Endodermal cell (in vitro differentiated cells): ENCODE measurements at regions not wholly inside any gene's neighbourhood (a gene's known extent, or its start where the extent isn't known, plus 50 kb on each side); places are given as distances from the start of the nearest gene placed in this dataset.

Experiments
- DNase-seq: peaks from one replicate; pipeline ENCODE4 v3.0.0-alpha.2; 2017
- H3K27ac ChIP-seq: 2 replicates; pipeline ENCODE4 v1.5.1; 2013; ENCODE audit warnings: mild to moderate bottlenecking, low read depth, low read length, moderate library complexity
- H3K27me3 ChIP-seq: 2 replicates; pipeline ENCODE4 v1.6.1; 2013; ENCODE audit warnings: mild to moderate bottlenecking, low read length, moderate library complexity; ENCODE audit not compliant: insufficient read depth, control insufficient read depth, poor library complexity, severe bottlenecking
- H3K36me3 ChIP-seq: 2 replicates; pipeline ENCODE4 v1.7.0; 2013; ENCODE audit warnings: mild to moderate bottlenecking, low read length, moderate library complexity; ENCODE audit not compliant: control insufficient read depth, insufficient read depth
- H3K4me1 ChIP-seq: one replicate; pipeline ENCODE4 v1.7.0; 2013; ENCODE audit warnings: low read length; ENCODE audit not compliant: control insufficient read depth, insufficient read depth
- H3K4me3 ChIP-seq: 2 replicates; pipeline ENCODE4 v1.5.1; 2013; ENCODE audit warnings: mild to moderate bottlenecking, low read length, moderate library complexity
- H3K9ac ChIP-seq: 2 replicates; pipeline ENCODE4 v1.6.1; 2013; ENCODE audit warnings: mild to moderate bottlenecking, low read length, moderate library complexity; ENCODE audit not compliant: poor library complexity, severe bottlenecking; ENCODE audit errors: extremely low read depth
- H3K9me3 ChIP-seq: 2 replicates; pipeline ENCODE4 v1.6.1; 2013; ENCODE audit warnings: mild to moderate bottlenecking, low read length, moderate library complexity; ENCODE audit not compliant: control insufficient read depth
- H3K27ac Mint-ChIP-seq: 2 replicates; pipeline ENCODE4 v1.8.0; 2020; ENCODE audit warnings: mixed read lengths
- H3K27me3 Mint-ChIP-seq: 2 replicates; pipeline ENCODE4 v1.8.0; 2021; ENCODE audit warnings: mild to moderate bottlenecking, mixed read lengths; ENCODE audit not compliant: insufficient read depth
- H3K36me3 Mint-ChIP-seq: 2 replicates; pipeline ENCODE4 v1.8.0; 2020; ENCODE audit warnings: low read depth, mixed read lengths
- H3K4me1 Mint-ChIP-seq: 2 replicates; pipeline ENCODE4 v1.8.0; 2020; ENCODE audit warnings: mixed read lengths
- H3K4me3 Mint-ChIP-seq: 2 replicates; pipeline ENCODE4 v1.8.0; 2020; ENCODE audit warnings: mild to moderate bottlenecking, moderate library complexity, mixed read lengths
- H3K9me3 Mint-ChIP-seq: 2 replicates; pipeline ENCODE4 v1.8.0; 2020; ENCODE audit warnings: mild to moderate bottlenecking, mixed read lengths
- WGBS, 2 experiments: methylation state at CpG; one replicate each; pipeline versions ENCODE4 v1.1.5 to v1.1.7; 2013; ENCODE audit warnings: missing lambda C conversion rate in 2 of 2, mixed read lengths in 1 of 2; ENCODE audit not compliant: insufficient coverage in 1 of 2, insufficient read length in 1 of 2; 5-methylcytosine and 5-hydroxymethylcytosine counted together
- TF ChIP-seq, protein P1 (sequence below): fragments of 200-600 bp; sonication (generic); conservative IDR thresholded peaks from 2 replicates; pipeline ENCODE4 v1.5.0; 2021; ENCODE audit warnings: antibody characterized with exemption, mild to moderate bottlenecking

DNA sequence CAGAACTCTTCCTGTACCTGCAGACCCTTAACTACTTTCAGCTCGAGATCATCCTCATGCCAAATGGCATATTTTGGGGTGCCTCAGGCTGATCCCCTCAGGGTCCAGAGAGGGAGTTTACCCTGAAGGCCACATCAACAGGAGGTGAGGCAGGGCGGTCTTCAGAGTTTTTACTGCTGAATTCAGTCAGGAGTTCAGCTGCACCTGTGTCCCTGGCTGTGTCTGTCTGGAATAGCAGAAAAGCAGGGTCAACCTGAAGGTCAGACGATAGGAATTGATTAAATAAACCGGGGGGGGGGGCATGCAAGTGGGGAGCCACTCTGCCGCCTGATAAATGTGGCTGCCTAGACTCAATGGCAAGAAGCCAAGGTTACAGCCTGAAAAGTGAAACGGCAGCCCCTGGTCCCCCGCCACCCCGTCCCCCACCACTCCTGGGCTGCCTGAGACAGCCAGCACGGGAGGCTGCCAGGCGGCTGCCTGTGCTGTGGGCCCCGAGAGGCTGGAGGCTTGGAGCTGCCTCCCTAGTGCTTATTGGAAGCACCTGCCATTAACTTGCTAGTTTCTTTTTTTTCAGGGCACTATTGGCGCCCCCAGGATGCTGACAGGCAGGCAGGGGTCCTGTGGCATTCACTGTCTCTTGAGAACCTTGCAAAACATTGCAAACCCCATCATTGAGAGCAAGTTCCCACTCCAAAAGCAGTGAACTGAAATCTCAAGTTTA lies 182.7 kb upstream of the PPP1R26 start:
- H3K4me1 Mint-ChIP-seq = peaks cover 43% of the 10 kb centered on the region
- H3K4me3 Mint-ChIP-seq = no peak overlapping the region
- H3K27me3 Mint-ChIP-seq = peaks cover 4% of the 10 kb centered on the region
- TF ChIP-seq, protein P1, sequence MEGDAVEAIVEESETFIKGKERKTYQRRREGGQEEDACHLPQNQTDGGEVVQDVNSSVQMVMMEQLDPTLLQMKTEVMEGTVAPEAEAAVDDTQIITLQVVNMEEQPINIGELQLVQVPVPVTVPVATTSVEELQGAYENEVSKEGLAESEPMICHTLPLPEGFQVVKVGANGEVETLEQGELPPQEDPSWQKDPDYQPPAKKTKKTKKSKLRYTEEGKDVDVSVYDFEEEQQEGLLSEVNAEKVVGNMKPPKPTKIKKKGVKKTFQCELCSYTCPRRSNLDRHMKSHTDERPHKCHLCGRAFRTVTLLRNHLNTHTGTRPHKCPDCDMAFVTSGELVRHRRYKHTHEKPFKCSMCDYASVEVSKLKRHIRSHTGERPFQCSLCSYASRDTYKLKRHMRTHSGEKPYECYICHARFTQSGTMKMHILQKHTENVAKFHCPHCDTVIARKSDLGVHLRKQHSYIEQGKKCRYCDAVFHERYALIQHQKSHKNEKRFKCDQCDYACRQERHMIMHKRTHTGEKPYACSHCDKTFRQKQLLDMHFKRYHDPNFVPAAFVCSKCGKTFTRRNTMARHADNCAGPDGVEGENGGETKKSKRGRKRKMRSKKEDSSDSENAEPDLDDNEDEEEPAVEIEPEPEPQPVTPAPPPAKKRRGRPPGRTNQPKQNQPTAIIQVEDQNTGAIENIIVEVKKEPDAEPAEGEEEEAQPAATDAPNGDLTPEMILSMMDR = no peak
- Histone ChIP-seq H3K9me3 (no peaks in the 10 kb centered on the region), H3K27ac (no peak overlapping the region), H3K36me3 (no peaks in the 10 kb centered on the region), H3K4me3 (no peak overlapping the region), H3K4me1 (peaks cover 18% of the 10 kb centered on the region), H3K9ac (no peak overlapping the region), H3K27me3 (no peaks in the 10 kb centered on the region)
- no peaks in the 10 kb centered on the region for H3K36me3 Mint-ChIP-seq
- peak; percentile 49 for DNase-seq
- WGBS, 2 experiments = 81 to 84% methylated on average over 5 to 12 of the region's 12 CpGs
- no peak overlapping the region for H3K27ac Mint-ChIP-seq
- no peaks in the 10 kb centered on the region for H3K9me3 Mint-ChIP-seq

DNA sequence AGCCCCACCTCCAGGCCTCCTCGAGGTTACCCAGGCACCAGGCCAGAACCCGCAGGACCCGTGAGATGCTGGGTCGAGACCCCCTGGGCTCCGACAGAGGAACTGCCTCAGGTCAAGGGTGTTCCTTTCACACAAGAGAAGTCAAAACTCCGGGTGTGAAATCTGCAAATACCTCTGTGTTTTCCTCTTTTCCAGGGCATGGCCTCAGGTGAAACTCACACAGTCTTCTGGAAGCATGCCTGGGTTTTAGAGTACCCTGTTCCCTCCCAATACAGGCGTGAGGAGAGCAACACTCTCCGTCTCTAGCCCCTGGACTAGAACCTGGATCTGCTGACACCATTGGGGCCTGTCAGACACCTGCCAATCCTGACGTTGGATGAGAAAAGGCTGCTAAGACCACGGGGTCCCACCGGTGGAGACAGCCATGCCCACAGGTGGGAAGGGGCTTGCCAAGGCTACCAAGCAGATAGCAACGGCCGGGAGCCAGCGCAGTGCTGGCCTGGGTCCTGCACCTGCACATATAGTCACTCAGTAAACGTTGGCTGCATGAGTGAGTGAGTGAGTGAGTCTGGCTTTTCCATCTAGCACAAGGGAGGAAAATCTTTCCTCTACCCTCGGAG lies 182.0 kb upstream of the PPP1R26 start:
- no peaks in the 10 kb centered on the region for H3K9me3 Mint-ChIP-seq
- peak; percentile 43 for DNase-seq
- peaks cover 4% of the 10 kb centered on the region for H3K27me3 Mint-ChIP-seq
- no peak overlapping the region for H3K9ac ChIP-seq
- H3K4me3 Mint-ChIP-seq = no peak overlapping the region
- H3K4me3 ChIP-seq = no peak overlapping the region
- WGBS, 2 experiments = 88% methylated on average over 13 to 16 of the region's 16 CpGs
- H3K27ac ChIP-seq = no peak overlapping the region
- no peaks in the 10 kb centered on the region for H3K27me3 ChIP-seq
- H3K4me1 ChIP-seq = peaks cover 18% of the 10 kb centered on the region
- H3K36me3 ChIP-seq = no peaks in the 10 kb centered on the region
- H3K36me3 Mint-ChIP-seq = no peaks in the 10 kb centered on the region
- TF ChIP-seq, protein P1 = no peak
- peaks cover 37% of the 10 kb centered on the region for H3K4me1 Mint-ChIP-seq
- H3K9me3 ChIP-seq = no peaks in the 10 kb centered on the region
- no peak overlapping the region for H3K27ac Mint-ChIP-seq

DNA sequence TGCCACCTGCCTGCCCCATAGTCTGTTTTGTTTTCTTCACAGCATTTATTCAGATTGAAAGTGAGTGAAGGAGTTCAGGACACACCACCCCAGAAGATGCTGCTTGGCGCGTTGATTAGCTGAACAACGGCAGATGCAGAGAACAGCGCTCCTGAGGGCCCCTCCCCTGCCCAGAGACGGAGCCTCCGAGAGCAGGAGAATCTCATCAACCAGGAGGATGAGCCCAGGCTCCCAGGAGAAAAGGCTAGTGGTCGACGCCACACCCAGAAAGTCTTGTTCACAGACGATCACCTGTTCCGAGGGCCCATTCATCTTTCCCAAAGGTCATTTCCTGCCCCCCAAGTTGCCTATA lies 180.4 kb upstream of the PPP1R26 start:
- H3K9me3 Mint-ChIP-seq = no peaks in the 10 kb centered on the region
- H3K4me1 Mint-ChIP-seq = peaks cover 34% of the 10 kb centered on the region
- H3K27me3 ChIP-seq = no peaks in the 10 kb centered on the region
- H3K36me3 ChIP-seq = no peaks in the 10 kb centered on the region
- H3K9me3 ChIP-seq = no peaks in the 10 kb centered on the region
- H3K4me1 ChIP-seq = peaks cover 18% of the 10 kb centered on the region
- TF ChIP-seq, protein P1 = no peak
- H3K4me3 ChIP-seq = no peak overlapping the region
- H3K9ac ChIP-seq = no peak overlapping the region
- no peak for DNase-seq
- H3K27me3 Mint-ChIP-seq = peaks cover 4% of the 10 kb centered on the region
- no peak overlapping the region for H3K4me3 Mint-ChIP-seq
- 91 to 92% methylated on average over 8 to 10 of the region's 10 CpGs for WGBS, 2 experiments
- no peaks in the 10 kb centered on the region for H3K36me3 Mint-ChIP-seq
- no peak overlapping the region for H3K27ac Mint-ChIP-seq
- no peak overlapping the region for H3K27ac ChIP-seq
